ENCODE measurements at regions not wholly inside any gene's neighbourhood (a gene's known extent, or its start where the extent isn't known, plus 50 kb on each side); places are given as distances from the start of the nearest gene placed in this dataset.

DNA sequence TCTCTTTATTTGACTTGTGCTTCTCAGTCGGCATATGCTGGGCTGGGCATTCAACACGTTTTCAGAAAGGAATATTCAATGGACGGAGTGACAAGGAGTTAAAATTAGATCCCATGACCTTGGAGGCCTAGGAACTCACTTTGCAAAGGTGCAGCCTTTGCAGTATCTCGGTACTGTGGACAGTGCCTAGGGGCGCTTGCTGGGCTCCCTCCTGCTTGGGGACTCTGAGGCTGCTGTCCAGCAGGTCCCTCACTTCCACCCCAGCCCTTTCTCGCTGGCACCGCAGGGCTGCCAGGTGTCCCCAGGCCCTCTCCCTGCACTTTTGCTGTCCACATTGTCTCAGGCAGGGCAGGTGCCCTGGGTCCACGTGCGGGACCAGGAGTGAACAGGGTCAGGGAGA is 255.5 kb upstream of the B3GAT1 start:
- ChIA-PET POLR2A (no interaction called here), CTCF (no interaction called here)
- no peak overlapping the region for H3K27ac Mint-ChIP-seq
- H3K36me3 Mint-ChIP-seq (ENCODE audit: low read depth), result no peaks in the 10 kb centered on the region
- TF ChIP-seq, protein P1, sequence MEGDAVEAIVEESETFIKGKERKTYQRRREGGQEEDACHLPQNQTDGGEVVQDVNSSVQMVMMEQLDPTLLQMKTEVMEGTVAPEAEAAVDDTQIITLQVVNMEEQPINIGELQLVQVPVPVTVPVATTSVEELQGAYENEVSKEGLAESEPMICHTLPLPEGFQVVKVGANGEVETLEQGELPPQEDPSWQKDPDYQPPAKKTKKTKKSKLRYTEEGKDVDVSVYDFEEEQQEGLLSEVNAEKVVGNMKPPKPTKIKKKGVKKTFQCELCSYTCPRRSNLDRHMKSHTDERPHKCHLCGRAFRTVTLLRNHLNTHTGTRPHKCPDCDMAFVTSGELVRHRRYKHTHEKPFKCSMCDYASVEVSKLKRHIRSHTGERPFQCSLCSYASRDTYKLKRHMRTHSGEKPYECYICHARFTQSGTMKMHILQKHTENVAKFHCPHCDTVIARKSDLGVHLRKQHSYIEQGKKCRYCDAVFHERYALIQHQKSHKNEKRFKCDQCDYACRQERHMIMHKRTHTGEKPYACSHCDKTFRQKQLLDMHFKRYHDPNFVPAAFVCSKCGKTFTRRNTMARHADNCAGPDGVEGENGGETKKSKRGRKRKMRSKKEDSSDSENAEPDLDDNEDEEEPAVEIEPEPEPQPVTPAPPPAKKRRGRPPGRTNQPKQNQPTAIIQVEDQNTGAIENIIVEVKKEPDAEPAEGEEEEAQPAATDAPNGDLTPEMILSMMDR (IDR thresholded peaks at IDR 0.05), result no peak
- ATAC-seq (ENCODE audit: low read depth), result no peak
- no peak overlapping the region for H3K4me3 Mint-ChIP-seq
- no peak for DNase-seq
- intact Hi-C loops (cut with micrococcal nuclease), result no loop called here
- peaks cover 2% of the 10 kb centered on the region for H3K9me3 Mint-ChIP-seq
- peaks cover 3% of the 10 kb centered on the region for H3K27me3 Mint-ChIP-seq
- no peaks in the 10 kb centered on the region for H3K4me1 Mint-ChIP-seq

DNA sequence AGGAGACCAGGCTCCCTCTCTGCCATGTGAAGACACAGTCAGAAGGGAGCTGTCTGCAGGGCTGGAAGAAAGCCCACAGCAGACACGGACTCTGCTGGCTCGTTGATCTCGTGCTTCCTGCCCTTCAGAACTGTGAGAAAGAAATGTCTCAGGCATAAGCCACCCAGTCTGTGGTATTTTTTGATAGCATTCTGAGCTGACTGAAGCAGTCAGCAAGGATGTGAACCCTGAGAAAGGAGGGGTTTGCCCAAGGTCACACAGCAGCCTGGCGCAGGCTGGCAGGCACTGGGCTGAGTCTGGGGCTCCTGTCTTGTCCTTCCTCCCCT is 255.1 kb upstream of the B3GAT1 start:
- ChIA-PET POLR2A (no interaction called here), CTCF (no interaction called here)
- intact Hi-C loops (cut with micrococcal nuclease), result no loop called here
- TF ChIP-seq, protein P1 (IDR thresholded peaks at IDR 0.05), result no peak
- Mint-ChIP-seq H3K36me3 (ENCODE audit: low read depth) (no peaks in the 10 kb centered on the region), H3K9me3 (peaks cover 2% of the 10 kb centered on the region), H3K4me3 (no peak overlapping the region), H3K27ac (no peak overlapping the region), H3K4me1 (no peaks in the 10 kb centered on the region), H3K27me3 (peaks cover 3% of the 10 kb centered on the region)
- no peak for DNase-seq
- no peak for ATAC-seq (ENCODE audit: low read depth)

DNA sequence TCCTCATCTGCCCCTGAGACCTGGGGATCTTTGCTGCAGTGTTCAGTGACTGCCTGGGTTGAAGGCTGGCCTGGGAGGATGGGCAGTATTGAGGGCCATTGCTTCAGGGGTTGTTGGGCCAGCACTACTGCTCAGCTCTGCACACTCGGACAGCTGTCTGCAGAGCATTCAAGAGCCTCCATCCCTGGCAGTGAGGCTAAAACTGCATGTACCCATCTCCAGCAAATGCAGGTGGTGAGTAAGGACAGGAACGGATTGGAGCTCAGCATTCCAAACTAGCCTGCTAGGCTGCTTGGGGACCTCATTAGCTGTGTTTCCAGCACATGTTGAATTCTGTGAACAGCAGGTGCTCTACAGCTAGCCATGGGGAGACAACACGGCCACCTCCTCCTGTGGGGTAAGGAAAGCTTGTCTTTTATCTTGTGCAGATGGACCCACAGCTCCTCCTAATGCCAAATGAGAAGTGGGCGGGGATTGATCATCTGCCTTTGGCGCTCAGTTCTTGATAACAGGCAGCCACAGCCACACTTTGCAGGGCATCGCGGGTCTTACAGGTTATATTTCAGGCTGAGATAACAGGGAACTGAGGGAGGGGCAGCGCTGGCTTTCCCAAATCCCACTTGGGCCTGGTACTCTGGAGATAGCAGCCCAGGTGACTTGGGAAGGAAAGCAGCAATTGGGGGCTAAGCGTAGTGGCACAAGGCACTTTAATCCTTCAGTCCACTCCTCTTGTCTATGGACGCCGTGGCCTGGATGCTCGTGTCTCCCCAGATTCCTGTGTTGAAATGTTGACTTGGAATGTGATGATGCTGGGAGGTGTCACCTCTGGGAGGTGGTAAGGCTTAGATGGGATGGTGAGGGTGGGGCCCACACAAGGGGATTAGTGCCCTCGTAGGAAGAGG is 254.5 kb upstream of the B3GAT1 start:
- TF ChIP-seq, protein P1 (IDR thresholded peaks at IDR 0.05), result no peak
- Mint-ChIP-seq H3K27me3 (no peaks in the 10 kb centered on the region), H3K4me1 (no peaks in the 10 kb centered on the region), H3K36me3 (ENCODE audit: low read depth) (no peaks in the 10 kb centered on the region), H3K9me3 (peaks cover 2% of the 10 kb centered on the region), H3K27ac (no peak overlapping the region), H3K4me3 (no peak overlapping the region)
- DNase-seq (no peak), ATAC-seq (ENCODE audit: low read depth) (no peak)
- intact Hi-C loops (cut with micrococcal nuclease), result no loop called here
- POLR2A ChIA-PET, result no interaction called here
- CTCF ChIA-PET, result no interaction called here

DNA sequence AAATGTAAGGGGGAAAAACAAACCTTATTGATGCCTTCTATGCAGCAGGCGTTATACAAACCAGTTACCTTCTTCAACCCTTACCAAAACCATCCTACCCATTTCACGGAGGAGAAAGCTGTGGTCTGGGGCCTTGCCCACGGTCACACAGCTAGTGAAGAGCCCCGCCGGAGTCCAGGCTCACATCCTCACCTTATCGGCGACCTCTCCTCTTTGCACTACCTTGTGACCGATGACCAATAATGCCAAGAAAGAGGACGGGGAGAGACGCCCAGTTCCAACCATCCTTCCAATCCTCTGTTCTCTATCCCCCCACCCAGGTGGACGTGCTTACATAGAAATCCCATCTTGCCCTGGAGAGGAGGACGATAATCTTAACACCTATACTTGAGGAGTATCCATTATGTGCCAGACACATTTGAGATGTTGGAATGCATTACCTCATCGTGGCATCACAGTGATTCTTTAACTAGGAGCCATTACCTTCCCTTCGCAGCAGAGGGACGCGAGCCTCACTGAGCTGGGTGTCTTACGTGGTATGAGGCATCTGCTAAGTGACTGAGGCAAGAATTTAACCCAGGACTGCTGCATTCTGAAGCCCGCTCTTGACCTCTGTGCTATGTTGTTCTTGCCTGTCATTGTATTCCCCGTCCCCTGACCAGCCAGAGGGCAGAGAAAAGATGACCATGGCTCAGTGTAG is 253.7 kb upstream of the B3GAT1 start:
- no peaks in the 10 kb centered on the region for H3K4me1 Mint-ChIP-seq
- ChIA-PET CTCF (no interaction called here), POLR2A (no interaction called here)
- H3K4me3 Mint-ChIP-seq, result no peak overlapping the region
- ATAC-seq (ENCODE audit: low read depth) (no peak), DNase-seq (no peak)
- no peaks in the 10 kb centered on the region for H3K36me3 Mint-ChIP-seq (ENCODE audit: low read depth)
- no peaks in the 10 kb centered on the region for H3K27me3 Mint-ChIP-seq
- no peak overlapping the region for H3K27ac Mint-ChIP-seq
- peaks cover 2% of the 10 kb centered on the region for H3K9me3 Mint-ChIP-seq
- intact Hi-C loops (cut with micrococcal nuclease), result no loop called here
- TF ChIP-seq, protein P1 (IDR thresholded peaks at IDR 0.05), result no peak

DNA sequence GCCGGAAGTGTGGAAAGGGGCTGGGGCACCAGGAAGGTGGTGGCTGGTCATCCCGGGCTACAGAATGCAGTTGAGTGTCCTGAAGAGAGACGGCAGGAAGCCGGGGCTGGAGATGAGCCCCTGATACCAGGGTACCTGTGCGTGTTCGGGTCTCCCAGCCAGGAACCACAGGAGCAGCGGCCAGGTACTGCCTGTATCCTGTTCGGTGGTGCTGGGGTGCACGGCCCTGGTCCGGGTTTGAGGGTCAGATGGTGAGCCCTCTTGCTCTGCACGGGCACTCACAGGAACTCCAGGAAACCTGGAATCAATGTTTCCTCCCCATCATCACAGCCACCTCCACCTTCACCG is 253.1 kb upstream of the B3GAT1 start:
- ChIA-PET POLR2A (no interaction called here), CTCF (no interaction called here)
- TF ChIP-seq, protein P1 (IDR thresholded peaks at IDR 0.05), result no peak
- Mint-ChIP-seq H3K4me1 (no peaks in the 10 kb centered on the region), H3K27me3 (no peaks in the 10 kb centered on the region), H3K9me3 (peaks cover 2% of the 10 kb centered on the region), H3K4me3 (no peak overlapping the region), H3K36me3 (ENCODE audit: low read depth) (no peaks in the 10 kb centered on the region), H3K27ac (no peak overlapping the region)
- no peak for ATAC-seq (ENCODE audit: low read depth)
- intact Hi-C loops (cut with micrococcal nuclease), result no loop called here
- DNase-seq, result no peak
